Subcutaneous abdominal adipose tissue (tissue), 5 donors: ENCODE measurements at regions not wholly inside any gene's neighbourhood (a gene's known extent, or its start where the extent isn't known, plus 50 kb on each side); places are given as distances from the start of the nearest gene placed in this dataset.

Experiments
- H3K27ac ChIP-seq: one replicate; pipeline ENCODE4 v1.7.0; 2013; ENCODE audit warnings: low read depth, mild to moderate bottlenecking, inconsistent platforms, low read length, moderate library complexity
- H3K27me3 ChIP-seq, 5 donors: one replicate each; pipeline ENCODE4 v1.7.0; 2013; ENCODE audit warnings: low read length in 5 of 5, inconsistent platforms in 1 of 5; ENCODE audit not compliant: control insufficient read depth in 5 of 5, insufficient read depth in 4 of 5
- H3K36me3 ChIP-seq, 5 donors: one replicate each; pipeline ENCODE4 v1.7.0; 2013; ENCODE audit warnings: low read length in 5 of 5; ENCODE audit not compliant: control insufficient read depth in 5 of 5, insufficient read depth in 5 of 5
- H3K4me1 ChIP-seq, 5 donors: one replicate each; pipeline ENCODE4 v1.7.0; 2013; ENCODE audit warnings: low read length in 5 of 5, mild to moderate bottlenecking in 3 of 5, moderate library complexity in 1 of 5; ENCODE audit not compliant: control insufficient read depth in 5 of 5, insufficient read depth in 5 of 5
- H3K4me3 ChIP-seq, 5 donors: one replicate each; pipeline ENCODE4 v1.7.0; 2013; ENCODE audit warnings: low read length in 5 of 5, low read depth in 1 of 5
- H3K9ac ChIP-seq, 5 donors: one replicate each; pipeline ENCODE4 v1.7.0; 2013; ENCODE audit warnings: low read length in 5 of 5, mild to moderate bottlenecking in 4 of 5, moderate library complexity in 3 of 5
- H3K9me3 ChIP-seq, 5 donors: one replicate each; pipeline ENCODE4 v1.7.0; 2013; ENCODE audit warnings: low read length in 5 of 5; ENCODE audit not compliant: control insufficient read depth in 5 of 5
- donor health status: healthy.
- donor health status: healthy.
- donor health status: healthy.
- donor health status: healthy.
- donor health status: healthy.

DNA sequence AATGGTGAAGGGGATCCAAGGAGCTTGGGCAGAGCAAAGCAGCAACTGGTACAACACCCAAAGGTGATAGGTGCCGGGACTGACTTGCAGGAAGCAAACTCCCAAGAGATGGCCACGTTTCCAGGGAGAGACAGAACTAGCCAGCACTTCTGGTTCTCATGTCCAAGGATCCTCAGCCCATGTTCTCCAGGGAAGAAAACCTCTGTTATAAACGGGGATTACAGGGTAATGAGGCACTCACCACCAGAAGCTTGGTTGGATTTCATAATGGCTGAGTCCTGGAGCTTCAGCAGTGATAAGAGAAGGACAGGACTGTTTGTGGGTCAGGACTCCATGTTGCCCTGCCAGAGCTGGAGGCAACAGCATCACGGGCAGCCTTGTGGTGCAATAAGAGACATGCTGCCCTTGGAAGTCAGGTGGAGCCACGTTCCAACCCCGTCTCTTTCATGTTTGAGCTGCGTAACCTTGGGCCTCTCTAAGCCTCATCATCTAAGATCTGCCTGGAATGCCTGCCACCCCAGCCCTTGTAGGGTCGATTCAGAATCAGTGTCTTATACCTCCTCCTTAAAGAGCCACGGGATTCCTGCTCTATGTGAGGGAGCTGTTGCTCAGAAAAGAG is 181.0 kb downstream of the ABHD5 start:
- Histone ChIP-seq H3K27ac (no peak overlapping the region), H3K36me3 (no peaks in the 10 kb centered on the region), H3K9me3 (no peaks in the 10 kb centered on the region), H3K4me3 (no peak overlapping the region), H3K27me3 (peaks cover 0 to 20% (median 7%) of the 10 kb centered on the region in 5 donors), H3K4me1 (no peaks in the 10 kb centered on the region), H3K9ac (no peak overlapping the region)

DNA sequence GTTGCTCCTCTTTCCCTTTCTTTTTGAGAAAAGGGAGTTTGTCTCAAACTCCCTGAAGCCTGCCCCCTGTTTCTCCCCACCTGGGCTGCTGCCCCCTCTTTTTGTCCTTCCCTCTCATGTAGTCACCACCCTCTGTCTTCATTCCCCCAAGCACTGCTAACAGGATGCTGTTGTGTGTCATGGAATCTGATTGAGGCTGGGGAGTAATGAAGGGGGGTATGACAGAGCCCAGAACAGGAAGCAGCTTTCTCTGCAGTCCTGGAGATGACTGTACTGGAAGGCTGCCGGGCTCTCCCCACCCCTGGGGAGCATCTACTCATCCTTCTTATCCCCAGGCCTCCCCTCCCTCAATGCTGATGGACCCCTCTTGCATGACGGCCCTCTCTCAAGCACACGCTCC is 181.6 kb downstream of the ABHD5 start:
- Histone ChIP-seq H3K27ac (no peak overlapping the region), H3K9ac (no peak overlapping the region), H3K27me3 (peaks cover 0 to 20% (median 7%) of the 10 kb centered on the region in 5 donors), H3K4me1 (no peaks in the 10 kb centered on the region), H3K4me3 (no peak overlapping the region), H3K9me3 (no peaks in the 10 kb centered on the region), H3K36me3 (no peaks in the 10 kb centered on the region)

DNA sequence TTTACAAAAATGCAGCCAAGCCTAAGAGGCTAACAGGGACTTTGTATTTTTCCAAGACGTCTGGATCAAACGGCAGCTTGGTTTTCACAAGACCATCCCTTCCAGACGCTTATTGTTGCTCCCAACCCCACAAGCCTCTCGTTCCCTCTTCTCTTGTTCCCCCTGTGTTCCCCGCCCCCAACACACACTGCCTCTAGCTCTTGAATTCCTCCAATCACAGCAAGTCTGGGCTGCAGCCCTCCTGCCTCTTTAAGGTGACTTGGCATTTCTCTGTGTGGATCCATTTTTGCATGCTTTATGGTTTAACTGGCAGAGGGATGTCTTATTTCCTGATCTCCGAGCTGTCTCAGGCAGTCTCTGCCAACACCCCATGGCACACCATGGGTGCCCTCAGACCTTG is 182.2 kb downstream of the ABHD5 start:
- no peaks in the 10 kb centered on the region for H3K4me1 ChIP-seq
- H3K36me3 ChIP-seq: no peaks in the 10 kb centered on the region
- H3K4me3 ChIP-seq: no peak overlapping the region
- peaks cover 0 to 20% (median 7%) of the 10 kb centered on the region in 5 donors for H3K27me3 ChIP-seq
- H3K9ac ChIP-seq: no peak overlapping the region
- no peaks in the 10 kb centered on the region for H3K9me3 ChIP-seq
- H3K27ac ChIP-seq: no peak overlapping the region

DNA sequence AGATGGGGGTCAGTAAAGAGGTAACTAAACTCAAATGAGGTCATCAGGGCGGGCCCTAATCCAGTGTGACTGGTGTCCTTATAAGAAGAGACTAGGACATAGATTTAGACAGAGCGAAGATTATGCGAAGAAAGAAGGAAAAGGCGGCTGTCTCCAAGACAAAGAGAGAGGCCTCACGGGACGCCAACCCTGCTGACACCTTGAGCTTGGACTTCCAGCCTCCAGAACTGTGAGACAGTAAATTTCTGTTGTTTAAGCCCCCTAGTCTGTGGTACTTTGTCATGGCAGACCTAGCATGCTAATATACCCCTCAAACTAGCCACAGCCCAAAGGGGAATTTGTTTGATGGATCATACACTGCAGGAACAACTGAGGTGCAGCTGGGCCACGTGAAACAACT is 183.0 kb downstream of the ABHD5 start:
- no peaks in the 10 kb centered on the region for H3K9me3 ChIP-seq
- peaks cover 0 to 20% (median 7%) of the 10 kb centered on the region in 5 donors for H3K27me3 ChIP-seq
- no peak overlapping the region for H3K9ac ChIP-seq
- no peak overlapping the region for H3K27ac ChIP-seq
- H3K4me1 ChIP-seq: no peaks in the 10 kb centered on the region
- no peaks in the 10 kb centered on the region for H3K36me3 ChIP-seq
- no peak overlapping the region for H3K4me3 ChIP-seq

DNA sequence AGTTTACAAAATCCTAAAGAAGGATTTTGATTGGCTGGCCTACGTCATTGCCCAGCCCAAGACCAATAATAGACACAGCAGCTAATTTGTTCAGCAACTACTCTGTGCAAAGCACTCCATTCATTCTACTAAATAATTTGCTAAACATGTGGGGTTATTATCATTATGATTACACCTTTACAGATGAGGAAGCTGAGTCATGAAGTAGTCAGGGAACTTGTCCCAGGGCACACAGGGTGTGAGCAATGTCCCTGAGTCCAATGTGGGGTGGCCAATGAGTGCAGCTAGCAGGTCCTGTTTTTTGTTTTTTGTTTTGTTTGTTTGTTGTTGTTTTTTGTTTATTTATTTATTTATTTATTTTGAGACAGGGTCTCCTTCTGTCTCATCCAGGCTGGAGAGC is 183.6 kb downstream of the ABHD5 start:
- Histone ChIP-seq H3K36me3 (no peaks in the 10 kb centered on the region), H3K4me1 (no peaks in the 10 kb centered on the region), H3K4me3 (no peak overlapping the region), H3K27ac (no peak overlapping the region), H3K27me3 (peaks cover 0 to 25% (median 6%) of the 10 kb centered on the region in 5 donors), H3K9me3 (no peaks in the 10 kb centered on the region), H3K9ac (no peak overlapping the region)

DNA sequence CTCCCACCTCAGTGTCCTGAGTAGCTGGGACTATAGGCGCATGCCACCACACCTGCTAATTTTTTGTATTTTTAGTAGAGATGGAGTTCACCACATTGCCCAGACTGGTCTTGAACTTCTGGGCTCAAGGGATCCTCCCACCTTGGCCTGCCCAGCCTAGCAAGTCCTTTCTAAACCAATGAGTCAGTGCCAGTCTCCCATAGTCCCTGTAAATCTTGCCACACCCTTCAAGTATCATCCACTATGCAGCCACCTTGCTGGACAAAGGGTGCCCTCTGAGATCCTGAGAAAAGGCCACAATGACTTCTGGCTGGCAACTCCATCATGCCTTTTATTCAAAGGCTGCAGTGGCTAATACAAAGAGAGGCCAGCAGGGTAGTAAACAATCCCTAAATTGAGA is 184.0 kb downstream of the ABHD5 start:
- Histone ChIP-seq H3K4me3 (no peak overlapping the region), H3K27me3 (peaks cover 0 to 26% (median 6%) of the 10 kb centered on the region in 5 donors), H3K9ac (no peak overlapping the region), H3K4me1 (no peaks in the 10 kb centered on the region), H3K9me3 (no peaks in the 10 kb centered on the region), H3K36me3 (no peaks in the 10 kb centered on the region), H3K27ac (no peak overlapping the region)

DNA sequence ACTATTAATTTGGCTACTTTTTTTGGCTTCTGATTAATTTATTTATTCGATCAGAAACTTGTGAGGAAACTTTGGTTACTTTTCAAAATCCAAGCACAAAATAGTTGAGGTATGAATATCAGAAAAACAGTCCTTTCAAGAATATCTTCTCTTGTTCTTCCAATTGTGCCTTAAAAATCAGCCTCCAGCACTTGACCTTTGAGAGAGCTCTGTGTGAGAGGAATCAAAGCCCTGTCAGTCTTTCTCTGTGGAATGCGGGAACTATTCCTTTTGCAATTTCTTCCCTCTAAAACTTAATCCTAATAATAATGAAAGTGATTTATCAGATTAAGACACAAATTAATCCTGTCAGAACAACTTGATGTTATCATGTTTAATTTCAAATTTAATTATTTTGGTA is 185.9 kb downstream of the ABHD5 start:
- Histone ChIP-seq H3K36me3 (no peaks in the 10 kb centered on the region), H3K9ac (no peak overlapping the region), H3K9me3 (no peaks in the 10 kb centered on the region), H3K27me3 (peaks cover 0 to 18% (median under 1%) of the 10 kb centered on the region in 5 donors), H3K4me1 (no peaks in the 10 kb centered on the region), H3K4me3 (no peak overlapping the region), H3K27ac (no peak overlapping the region)

DNA sequence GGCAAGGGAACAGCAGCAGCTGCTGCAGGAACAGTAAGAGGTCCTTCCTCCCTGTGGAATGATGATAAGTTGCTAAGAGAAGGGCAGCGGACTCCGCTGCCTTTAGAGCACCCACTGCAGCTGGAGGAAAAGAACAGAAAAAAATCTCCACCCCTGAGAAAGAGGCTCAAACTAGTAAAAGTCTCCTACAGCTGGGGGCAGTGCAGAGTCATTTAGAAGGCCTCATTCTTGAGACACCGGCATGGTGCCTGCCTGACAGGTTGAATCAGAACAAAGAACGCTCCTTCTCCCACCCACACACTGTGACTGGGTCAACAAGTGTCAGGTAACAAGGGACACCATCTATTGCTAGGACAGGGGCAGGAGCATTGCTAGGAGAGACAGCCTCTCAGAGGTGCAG is 188.4 kb downstream of the ABHD5 start:
- Histone ChIP-seq H3K4me1 (peaks cover 0 to 5% (median 0%) of the 10 kb centered on the region in 5 donors), H3K4me3 (no peak overlapping the region), H3K9ac (no peak overlapping the region), H3K27me3 (peaks cover 0 to 5% (median 0%) of the 10 kb centered on the region in 5 donors), H3K36me3 (no peaks in the 10 kb centered on the region), H3K9me3 (no peaks in the 10 kb centered on the region), H3K27ac (no peak overlapping the region)

DNA sequence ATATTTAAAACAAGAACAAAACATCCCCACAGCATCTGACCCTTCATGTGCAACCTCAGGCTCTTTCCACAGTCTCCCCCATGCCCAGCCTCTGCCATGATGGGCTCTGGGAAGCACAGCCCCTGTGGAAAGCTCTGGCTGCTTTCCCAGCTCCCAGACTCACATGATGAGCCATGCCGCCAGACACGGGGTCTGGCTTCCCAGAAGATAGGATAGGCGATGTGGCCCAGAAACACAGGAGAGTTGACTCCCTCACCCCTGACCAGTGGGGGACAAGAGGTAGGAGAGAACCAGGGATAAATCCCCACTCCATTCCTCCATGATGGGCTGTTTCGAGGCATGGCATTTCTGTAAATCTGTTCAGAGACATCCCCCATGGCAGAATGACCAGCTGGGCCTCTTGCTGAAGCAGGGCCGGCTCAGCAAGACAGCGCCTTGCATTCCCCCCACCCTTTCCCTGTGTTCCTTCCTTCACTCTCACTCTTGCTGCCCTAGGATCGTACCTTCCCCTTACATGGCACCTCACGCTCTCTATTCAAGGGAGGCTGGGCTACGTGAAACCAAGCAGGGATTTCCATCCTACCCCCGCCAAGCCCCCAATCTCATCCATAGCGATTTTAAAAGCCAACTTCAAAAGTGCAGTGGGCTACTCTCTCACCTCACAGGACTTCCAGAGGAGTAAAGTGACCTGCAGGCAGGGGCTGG is 192.4 kb downstream of the ABHD5 start:
- Histone ChIP-seq H3K4me3 (no peak overlapping the region), H3K36me3 (no peaks in the 10 kb centered on the region), H3K4me1 (peaks cover 0 to 8% (median 2%) of the 10 kb centered on the region in 5 donors), H3K9me3 (no peaks in the 10 kb centered on the region), H3K9ac (no peak overlapping the region), H3K27ac (no peak overlapping the region), H3K27me3 (peaks cover 0 to 5% (median 0%) of the 10 kb centered on the region in 5 donors)

DNA sequence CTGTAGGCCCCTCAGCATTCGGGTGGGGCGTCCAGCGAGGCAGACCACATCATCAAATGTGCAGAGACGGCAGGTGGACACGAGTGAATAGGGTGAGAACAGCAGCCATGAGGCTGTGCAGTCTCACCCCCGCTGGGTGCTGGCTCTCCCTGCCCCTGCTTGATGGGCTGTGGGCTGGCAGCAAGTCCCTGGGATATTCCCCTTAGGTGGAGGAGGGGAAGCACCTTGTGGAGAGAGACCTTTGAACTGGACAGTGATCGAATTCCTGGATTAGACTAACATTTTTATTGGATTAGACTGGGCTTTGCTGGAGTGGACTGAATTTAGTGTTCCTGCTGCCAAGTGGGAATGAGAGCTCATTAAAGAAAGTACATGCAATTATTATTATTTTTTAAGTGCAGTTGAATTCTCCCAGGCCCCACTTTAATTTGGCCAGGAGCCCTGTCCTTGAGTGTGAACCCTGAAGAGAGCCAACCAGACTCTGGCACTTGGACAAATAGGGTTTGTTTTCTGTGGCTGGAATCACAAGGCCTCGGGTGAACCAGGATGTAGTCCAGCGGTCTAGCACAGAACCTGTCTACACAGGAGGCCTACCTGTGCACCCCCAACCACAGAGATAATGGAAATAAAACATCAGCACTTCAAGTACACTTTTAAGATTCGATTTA is 193.1 kb downstream of the ABHD5 start:
- Histone ChIP-seq H3K4me3 (no peak overlapping the region), H3K27ac (no peak overlapping the region), H3K36me3 (no peaks in the 10 kb centered on the region), H3K27me3 (peaks cover 0 to 5% (median 0%) of the 10 kb centered on the region in 5 donors), H3K9ac (no peak overlapping the region), H3K9me3 (no peaks in the 10 kb centered on the region), H3K4me1 (peaks cover 0 to 8% (median 2%) of the 10 kb centered on the region in 5 donors)
